H1 (cell line): ENCODE measurements at regions not wholly inside any gene's neighbourhood (a gene's known extent, or its start where the extent isn't known, plus 50 kb on each side); places are given as distances from the start of the nearest gene placed in this dataset.

Source experiments
- CTCF ChIA-PET: fragments of 300-600 bp; sonication (Branson Sonifier 250); formaldehyde crosslinking; loops from one replicate; lab custom pipeline; 2021; ENCODE audit not compliant: partially characterized antibody; lab: Charles Lee
- POLR2A ChIA-PET: fragments of 300-600 bp; sonication (Branson Sonifier 250); formaldehyde crosslinking; loops from one replicate; lab custom pipeline; 2021; ENCODE audit warnings: inconsistent platforms; ENCODE audit not compliant: partially characterized antibody; lab: Charles Lee
- DNase-seq, 2 experiments: peaks; one replicate each; pipeline versions ENCODE4 v3.0.0 to v3.0.0-alpha.2; 2010 to 2022; ENCODE audit warnings: low spot score in 2 of 2, low read depth in 1 of 2, mixed read lengths in 1 of 2
- FAIRE-seq: peaks from 2 replicates; lab custom pipeline; 2011; peaks lifted over from hg19 to GRCh38; lab: Jason Lieb, UNC
- H2AFZ ChIP-seq: 2 replicates; pipeline ENCODE4 v1.8.1; 2012; ENCODE audit warnings: low read length, inconsistent platforms
- H2AK5ac ChIP-seq: 2 replicates; pipeline ENCODE4 v1.6.1; 2013; ENCODE audit warnings: low read depth, low read length
- H2BK120ac ChIP-seq: replicated peaks from 2 replicates; pipeline ENCODE3; 2013; ENCODE audit warnings: low read depth, low read length, inconsistent platforms
- H2BK12ac ChIP-seq: 2 replicates; pipeline ENCODE4 v1.6.1; 2013; ENCODE audit warnings: low read depth, low read length
- H2BK15ac ChIP-seq: 2 replicates; pipeline ENCODE4 v1.6.1; 2013; ENCODE audit warnings: low read length
- H2BK20ac ChIP-seq: 2 replicates; pipeline ENCODE4 v1.6.1; 2013; ENCODE audit warnings: low read length
- H2BK5ac ChIP-seq: 2 replicates; pipeline ENCODE4 v1.6.1; 2013; ENCODE audit warnings: low read depth, low read length
- H3K14ac ChIP-seq: 2 replicates; pipeline ENCODE4 v1.6.1; 2013; ENCODE audit warnings: inconsistent platforms; ENCODE audit not compliant: insufficient read length
- H3K18ac ChIP-seq: 2 replicates; pipeline ENCODE4 v1.6.1; 2013; ENCODE audit warnings: low read length; ENCODE audit errors: extremely low read depth
- H3K23ac ChIP-seq: 2 replicates; pipeline ENCODE4 v1.6.1; 2013; ENCODE audit warnings: inconsistent platforms; ENCODE audit not compliant: insufficient read length
- H3K23me2 ChIP-seq: 2 replicates; pipeline ENCODE4 v1.6.1; 2013; ENCODE audit warnings: low read depth, low read length
- H3K27ac ChIP-seq: 2 replicates; pipeline ENCODE4 v1.6.1; 2011; ENCODE audit warnings: low read depth, low read length, inconsistent platforms
- H3K27me3 ChIP-seq, 4 experiments: replicated peaks in 1 of 4; 1 replicate in 1 of 4; 2 replicates in 3 of 4; pipeline versions ENCODE4 v1.6.1 to v1.8.1; 2011 to 2013; ENCODE audit warnings: low read length in 3 of 4, mild to moderate bottlenecking in 3 of 4, inconsistent platforms in 2 of 4, mixed read lengths in 2 of 4, moderate library complexity in 1 of 4; ENCODE audit not compliant: control insufficient read depth in 3 of 4, insufficient read depth in 3 of 4; ENCODE audit errors: extremely low read depth in 1 of 4
- H3K36me3 ChIP-seq, 4 experiments: 2 replicates each; pipeline versions ENCODE4 v1.6.1 to v1.8.1; 2011 to 2013; ENCODE audit warnings: mild to moderate bottlenecking in 4 of 4, low read length in 3 of 4, moderate library complexity in 2 of 4, control low read depth in 1 of 4, inconsistent platforms in 1 of 4; ENCODE audit not compliant: insufficient read depth in 4 of 4, control insufficient read depth in 2 of 4
- H3K4ac ChIP-seq: replicated peaks from 2 replicates; pipeline ENCODE3; 2013; ENCODE audit warnings: low read length, low read depth, mixed read lengths, inconsistent platforms; ENCODE audit not compliant: insufficient read length
- H3K4me1 ChIP-seq, 4 experiments: replicated peaks in 1 of 4; 1 replicate in 1 of 4; 2 replicates in 3 of 4; pipeline versions ENCODE4 v1.6.1 to v1.8.1; 2011 to 2013; ENCODE audit warnings: low read length in 3 of 4, inconsistent platforms in 2 of 4, mixed read lengths in 1 of 4; ENCODE audit not compliant: insufficient read depth in 4 of 4, control insufficient read depth in 3 of 4
- H3K4me2 ChIP-seq, 2 experiments: 2 replicates each; pipeline versions ENCODE4 v1.6.1 to v1.8.1; 2011 to 2013; ENCODE audit warnings: low read depth in 2 of 2, low read length in 2 of 2, control low read depth in 1 of 2, inconsistent platforms in 1 of 2, mild to moderate bottlenecking in 1 of 2; ENCODE audit not compliant: insufficient read depth in 1 of 2
- H3K4me3 ChIP-seq, 4 experiments: fragments of 200-600, 300-600 bp in 1 of 4; sonication (generic), shearing (Covaris generic), sonication (Bioruptor Twin) in 1 of 4; 2 replicates each; pipeline versions ENCODE4 v1.5.1 to v1.8.1; 2011 to 2016; ENCODE audit warnings: low read length in 4 of 4, low read depth in 3 of 4, control low read depth in 2 of 4, inconsistent platforms in 2 of 4, mild to moderate bottlenecking in 2 of 4, mixed read lengths in 1 of 4, moderate library complexity in 1 of 4; ENCODE audit not compliant: insufficient read depth in 2 of 4; ENCODE audit errors: extremely low read depth in 1 of 4
- H3K56ac ChIP-seq: replicated peaks from 2 replicates; pipeline ENCODE3; 2013; ENCODE audit warnings: low read depth, mild to moderate bottlenecking, mixed read lengths, low read length, inconsistent platforms; ENCODE audit not compliant: insufficient read length
- H3K79me1 ChIP-seq: 2 replicates; pipeline ENCODE4 v1.6.1; 2013; ENCODE audit warnings: low read depth, low read length, control low read depth
- H3K79me2 ChIP-seq, 2 experiments: 2 replicates each; pipeline versions ENCODE4 v1.6.1 to v1.8.1; 2012 to 2013; ENCODE audit warnings: low read length in 2 of 2, mild to moderate bottlenecking in 2 of 2, inconsistent platforms in 1 of 2; ENCODE audit not compliant: insufficient read depth in 2 of 2, control insufficient read depth in 1 of 2
- H3K9ac ChIP-seq, 4 experiments: replicated peaks in 1 of 4; 1 replicate in 1 of 4; 2 replicates in 3 of 4; pipeline versions ENCODE4 v1.6.1 to v1.8.1; 2011 to 2013; ENCODE audit warnings: low read depth in 3 of 4, low read length in 3 of 4, control low read depth in 2 of 4, mild to moderate bottlenecking in 2 of 4, moderate library complexity in 2 of 4, inconsistent platforms in 1 of 4; ENCODE audit errors: extremely low read depth in 1 of 4
- H3K9me3 ChIP-seq, 2 experiments: 2 replicates each; pipeline versions ENCODE4 v1.6.1 to v1.8.1; 2012 to 2013; ENCODE audit warnings: mild to moderate bottlenecking in 2 of 2, moderate library complexity in 2 of 2, control low read depth in 1 of 2, inconsistent platforms in 1 of 2, low read depth in 1 of 2, low read length in 1 of 2, mixed read lengths in 1 of 2; ENCODE audit not compliant: insufficient read depth in 2 of 2
- H4K20me1 ChIP-seq, 2 experiments: replicated peaks in 1 of 2; 2 replicates each; pipeline versions ENCODE3 to v1.8.1; 2011 to 2013; ENCODE audit warnings: inconsistent platforms in 2 of 2, low read length in 2 of 2, mild to moderate bottlenecking in 1 of 2; ENCODE audit not compliant: insufficient read depth in 2 of 2, control insufficient read depth in 1 of 2
- H4K5ac ChIP-seq: 2 replicates; pipeline ENCODE4 v1.6.1; 2013; ENCODE audit warnings: low read length, low read depth, mixed read lengths, inconsistent platforms; ENCODE audit not compliant: insufficient read length
- H4K8ac ChIP-seq: 2 replicates; pipeline ENCODE4 v1.8.0; 2013; ENCODE audit warnings: mild to moderate bottlenecking, moderate library complexity, low read length, inconsistent platforms; ENCODE audit not compliant: insufficient read depth; ENCODE audit errors: extremely low read depth
- H4K91ac ChIP-seq: replicated peaks from 2 replicates; pipeline ENCODE3; 2013; ENCODE audit warnings: low read length, mixed read lengths, inconsistent platforms; ENCODE audit not compliant: insufficient read length
- ASH2L ChIP-seq: fragments of 200-600, 300-600 bp; sonication (generic); IDR thresholded peaks from one replicate; pipeline ENCODE4 v1.7.1; 2017; ENCODE audit warnings: low read length
- CHD1 ChIP-seq: IDR thresholded peaks from 2 replicates; pipeline ENCODE4 v1.6.1; 2012; ENCODE audit warnings: low read depth, low read length, improper control_type of control experiment
- CREB1 ChIP-seq: IDR thresholded peaks from 2 replicates; pipeline ENCODE4 v1.6.1; 2012; ENCODE audit warnings: inconsistent platforms
- CTCF ChIP-seq, 3 experiments: IDR thresholded peaks; 1 replicate in 2 of 3; 2 replicates in 1 of 3; pipeline versions ENCODE4 v1.5.1 to v1.6.1; 2011; ENCODE audit warnings: low read length in 3 of 3, mild to moderate bottlenecking in 3 of 3, inconsistent platforms in 2 of 3, low read depth in 1 of 3, moderate library complexity in 1 of 3; ENCODE audit not compliant: insufficient read depth in 1 of 3; ENCODE audit errors: control extremely low read depth in 1 of 3
- HDAC2 ChIP-seq, 2 experiments: fragments of 300-600 bp in 1 of 2; sonication (generic) in 1 of 2; IDR thresholded peaks; 2 replicates each; pipeline ENCODE4 v1.6.1; 2011 to 2012; ENCODE audit warnings: low read depth in 2 of 2, low read length in 2 of 2, mild to moderate bottlenecking in 2 of 2, moderate library complexity in 2 of 2, borderline replicate concordance in 1 of 2, inconsistent platforms in 1 of 2
- JUND ChIP-seq: IDR thresholded peaks from 2 replicates; pipeline ENCODE4 v1.6.1; 2011; ENCODE audit warnings: mild to moderate bottlenecking, improper control_type of control experiment, low read length
- POLR2AphosphoS5 ChIP-seq: IDR thresholded peaks from 2 replicates; pipeline ENCODE4 v1.6.1; 2011; ENCODE audit warnings: low read depth, low read length
- RXRA ChIP-seq: IDR thresholded peaks from 2 replicates; pipeline ENCODE4 v1.6.1; 2011; ENCODE audit warnings: low read depth, mild to moderate bottlenecking, low read length, moderate library complexity; ENCODE audit not compliant: insufficient read depth
- SP1 ChIP-seq: IDR thresholded peaks from 2 replicates; pipeline ENCODE4 v1.6.1; 2011; ENCODE audit warnings: low read depth, low read length
- SRF ChIP-seq: IDR thresholded peaks from 2 replicates; pipeline ENCODE4 v1.6.1; 2011; ENCODE audit warnings: mild to moderate bottlenecking, low read depth, low read length, moderate library complexity
- TCF12 ChIP-seq: IDR thresholded peaks from 2 replicates; pipeline ENCODE4 v1.6.1; 2011; ENCODE audit warnings: low read depth, mild to moderate bottlenecking, low read length
- TEAD4 ChIP-seq: IDR thresholded peaks from 2 replicates; pipeline ENCODE4 v1.6.1; 2012; ENCODE audit warnings: low read depth, low read length, inconsistent platforms, mixed read lengths
- WGBS, 2 experiments: shearing (Covaris generic) in 1 of 2; methylation state at CpG; one replicate each; pipeline versions ENCODE4 v1.1.6 to v1.1.7; 2013 to 2015; ENCODE audit warnings: low lambda C conversion rate in 2 of 2, mixed read lengths in 2 of 2, inconsistent platforms in 1 of 2, low coverage in 1 of 2, missing lambda C conversion rate in 1 of 2; ENCODE audit not compliant: insufficient replicate concordance in 2 of 2, insufficient coverage in 1 of 2, insufficient read length in 1 of 2; ENCODE audit errors: extremely low coverage in 1 of 2, missing lambda C conversion rate in 1 of 2; 5-methylcytosine and 5-hydroxymethylcytosine counted together
- TF ChIP-seq, protein P1 (sequence below): IDR thresholded peaks from 2 replicates; pipeline ENCODE4 v1.6.1; 2012; ENCODE audit warnings: inconsistent platforms

DNA sequence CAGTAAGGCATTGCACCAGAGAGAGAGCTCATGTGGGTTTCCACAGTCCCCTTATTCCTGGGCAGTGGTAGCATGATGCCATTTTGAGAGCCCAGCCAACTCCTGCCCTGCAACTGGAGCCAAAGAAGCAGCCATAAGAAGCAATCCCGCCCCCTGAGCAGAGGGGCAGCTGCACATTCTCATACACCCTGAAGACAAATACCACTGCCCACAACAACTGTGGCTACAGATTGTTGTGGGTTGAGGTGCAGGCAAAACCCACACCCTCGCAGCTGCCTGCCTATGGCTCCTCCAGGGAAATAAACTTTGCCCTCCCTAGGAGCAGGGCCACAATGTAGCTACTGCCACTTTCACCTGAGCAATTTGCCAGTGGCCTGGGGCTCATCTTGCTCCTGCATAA, 219.4 kb upstream of the NRXN1 start:
- Histone ChIP-seq H4K91ac (no peak overlapping the region), H3K9me3 (no peaks in the 10 kb centered on the region), H4K5ac (no peak overlapping the region), H4K20me1 (no peaks in the 10 kb centered on the region), H3K56ac (no peak overlapping the region), H3K79me2 (no peaks in the 10 kb centered on the region), H3K36me3 (no peaks in the 10 kb centered on the region), H3K18ac (no peak overlapping the region), H3K79me1 (no peaks in the 10 kb centered on the region), H2AK5ac (no peak overlapping the region), H3K4me3 (no peak overlapping the region), H3K27me3 (no peaks in the 10 kb centered on the region), H2AFZ (no peak overlapping the region), H4K8ac (0 out of 2 replicates have a peak overlapping the region, but pooled peaks have one; percentile 21), H2BK12ac (no peak overlapping the region), H3K4me2 (no peak overlapping the region), H3K14ac (no peak overlapping the region), H3K9ac (no peak overlapping the region; a peak in 1 of 7 replicates), H3K4ac (no peak overlapping the region), H3K4me1 (no peaks in the 10 kb centered on the region), H2BK15ac (no peak overlapping the region), H2BK5ac (no peak overlapping the region), H2BK20ac (no peak overlapping the region), H3K27ac (no peak overlapping the region), H3K23ac (no peak overlapping the region), H2BK120ac (no peak overlapping the region), H3K23me2 (no peaks in the 10 kb centered on the region)
- FAIRE-seq: no peak
- WGBS, 2 experiments: 86% methylated on average over 2 of the region's 2 CpGs; no CpG with 5 or more reads in 1 of the 2 experiments
- CTCF ChIA-PET: interaction anchor here (0.6 kb wide), 1 partner anchor 43 kb away, joined by 4 read pairs; no protein-coding TSS in a partner anchor
- DNase-seq: no peak
- POLR2A ChIA-PET: no interaction called here
- TF ChIP-seq TCF12 (no peak), RXRA (no peak), POLR2AphosphoS5 (no peak), JUND (no peak), SP1 (no peak), CREB1 (no peak), CTCF (IDR thresholded peaks at IDR 0.05; ENCODE audit: control extremely low read depth in 1 of 3, insufficient read depth in 1 of 3, low read depth in 1 of 3, low read length in 3 of 3) (no peak), CHD1 (no peak), TEAD4 (no peak), ASH2L (no peak), HDAC2 (IDR thresholded peaks at IDR 0.05; ENCODE audit: borderline replicate concordance in 1 of 2, low read depth in 2 of 2, low read length in 2 of 2) (no peak), SRF (no peak)
- TF ChIP-seq, protein P1, sequence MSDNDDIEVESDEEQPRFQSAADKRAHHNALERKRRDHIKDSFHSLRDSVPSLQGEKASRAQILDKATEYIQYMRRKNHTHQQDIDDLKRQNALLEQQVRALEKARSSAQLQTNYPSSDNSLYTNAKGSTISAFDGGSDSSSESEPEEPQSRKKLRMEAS: no peak
